ENCODE measurements at regions not wholly inside any gene's neighbourhood (a gene's known extent, or its start where the extent isn't known, plus 50 kb on each side); places are given as distances from the start of the nearest gene placed in this dataset.

DNA sequence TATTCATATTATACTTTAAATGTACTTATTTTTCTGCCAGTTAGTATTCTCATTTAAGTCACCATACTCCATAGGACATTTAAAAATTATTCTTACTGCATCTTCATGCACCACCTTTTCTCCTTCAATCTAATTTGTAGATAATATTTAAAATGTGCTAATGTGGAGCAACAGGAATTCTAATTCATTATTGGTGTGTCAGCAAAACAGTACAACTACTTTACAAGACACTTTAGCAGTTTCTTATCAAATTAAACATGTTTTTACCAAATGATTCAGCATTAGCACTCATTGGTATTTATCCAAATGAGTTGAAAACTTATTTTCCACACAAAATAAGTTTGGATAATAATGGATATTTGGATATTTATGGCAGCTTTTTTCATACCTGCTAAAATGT, 1041.8 kb upstream of the ADGRB3 start:
- ChIA-PET RAD21 (ENCODE audit: unreplicated experiment) (no interaction called here), CTCF (interaction anchor here (0.6 kb wide), 1 partner anchor 212 kb away, joined by 3 read pairs; no protein-coding TSS in a partner anchor), POLR2A (no interaction called here), SMC1A (ENCODE audit: uncharacterized antibody, unreplicated experiment) (no interaction called here)
- H3K4me3 ChIP-seq = no peak overlapping the region
- intact Hi-C loops (cut with micrococcal nuclease; ENCODE audit: unreplicated experiment) = no loop called here
- no peaks in the 10 kb centered on the region for H3K36me3 ChIP-seq (ENCODE audit: control insufficient read depth in 2 of 2, insufficient read depth in 2 of 2, low read length in 1 of 2)
- no peak overlapping the region for H3K9ac ChIP-seq (ENCODE audit: control insufficient read depth, insufficient read depth, low read length)
- no peak overlapping the region for H3K27ac ChIP-seq (ENCODE audit: control insufficient read depth, insufficient read depth)
- no peak for ATAC-seq
- no peaks in the 10 kb centered on the region for H3K79me2 ChIP-seq (ENCODE audit: control insufficient read depth, insufficient read depth, low read length)
- BruUV-seq (replicated peaks) = no TSS peak
- no peak overlapping the region for H2AFZ ChIP-seq (ENCODE audit: control insufficient read depth, low read depth, low read length)
- H3K4me1 ChIP-seq (ENCODE audit: control insufficient read depth, insufficient read depth, low read length) = no peaks in the 10 kb centered on the region
- no peak overlapping the region for H3K4me2 ChIP-seq (ENCODE audit: control insufficient read depth, insufficient read depth)
- no peaks in the 10 kb centered on the region for H3K9me3 ChIP-seq (replicated peaks; ENCODE audit: control insufficient read depth, insufficient read depth, low read length)
- no peaks in the 10 kb centered on the region for H4K20me1 ChIP-seq (ENCODE audit: control insufficient read depth, insufficient read depth)
- H3K27me3 ChIP-seq (replicated peaks in 1 of 2; ENCODE audit: control insufficient read depth in 2 of 2, insufficient read depth in 2 of 2, low read length in 1 of 2) = no peaks in the 10 kb centered on the region
- no peak for DNase-seq (ENCODE audit: low read depth, low spot score)
- TF ChIP-seq ZSCAN29 (IDR thresholded peaks at IDR 0.05) = no peak
- no peak for TF ChIP-seq RFX5 (IDR thresholded peaks at IDR 0.05; ENCODE audit: low read depth, low read length)
- no peak for TF ChIP-seq SUZ12 (IDR thresholded peaks at IDR 0.05; ENCODE audit: unreplicated experiment)
- TF ChIP-seq TCF12 (IDR thresholded peaks at IDR 0.05; ENCODE audit: low read depth, low read length) = no peak
- TF ChIP-seq RAD21 (IDR thresholded peaks at IDR 0.05; ENCODE audit: insufficient read depth, low read depth, low read length) = no peak
- in situ Hi-C loops (cut with MboI) = no loop called here
- no peak for FAIRE-seq

DNA sequence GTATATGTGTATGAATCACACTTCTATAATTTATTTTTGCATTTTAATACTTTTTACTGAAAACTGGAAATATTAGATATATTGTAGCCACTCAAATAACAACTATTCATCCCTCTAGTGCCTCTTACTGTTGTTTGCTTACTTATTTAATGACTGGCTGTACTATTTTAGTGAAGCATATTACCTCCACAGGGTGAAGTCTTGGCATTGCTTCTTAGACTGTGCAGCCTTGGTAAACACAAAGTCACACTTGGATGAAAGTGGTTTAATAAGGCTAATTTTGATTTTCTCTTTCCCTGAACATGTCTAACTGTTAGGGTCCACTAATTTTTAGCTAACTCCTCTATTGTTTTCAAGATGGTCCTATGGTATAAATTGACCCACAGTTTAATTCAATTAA, 1043.2 kb upstream of the ADGRB3 start:
- no peak overlapping the region for H3K4me2 ChIP-seq (ENCODE audit: control insufficient read depth, insufficient read depth)
- no peak overlapping the region for H3K27ac ChIP-seq (ENCODE audit: control insufficient read depth, insufficient read depth)
- SMC1A ChIA-PET (ENCODE audit: uncharacterized antibody, unreplicated experiment) = no interaction called here
- POLR2A ChIA-PET = no interaction called here
- CTCF ChIA-PET = no interaction called here
- in situ Hi-C loops (cut with MboI) = no loop called here
- no TSS peak for BruUV-seq (replicated peaks)
- H2AFZ ChIP-seq (ENCODE audit: control insufficient read depth, low read depth, low read length) = no peak overlapping the region
- RAD21 ChIA-PET (ENCODE audit: unreplicated experiment) = no interaction called here
- no peaks in the 10 kb centered on the region for H3K79me2 ChIP-seq (ENCODE audit: control insufficient read depth, insufficient read depth, low read length)
- no peaks in the 10 kb centered on the region for H3K27me3 ChIP-seq (replicated peaks in 1 of 2; ENCODE audit: control insufficient read depth in 2 of 2, insufficient read depth in 2 of 2, low read length in 1 of 2)
- H3K36me3 ChIP-seq (ENCODE audit: control insufficient read depth in 2 of 2, insufficient read depth in 2 of 2, low read length in 1 of 2) = no peaks in the 10 kb centered on the region
- no peak for TF ChIP-seq NFIC (IDR thresholded peaks at IDR 0.05; ENCODE audit: low read depth, low read length)
- TF ChIP-seq NBN (IDR thresholded peaks at IDR 0.05) = no peak
- TF ChIP-seq LARP7 (IDR thresholded peaks at IDR 0.05) = no peak
- no peak for TF ChIP-seq BCL11A (IDR thresholded peaks at IDR 0.05; ENCODE audit: low read depth, low read length)
- TF ChIP-seq, protein P1, sequence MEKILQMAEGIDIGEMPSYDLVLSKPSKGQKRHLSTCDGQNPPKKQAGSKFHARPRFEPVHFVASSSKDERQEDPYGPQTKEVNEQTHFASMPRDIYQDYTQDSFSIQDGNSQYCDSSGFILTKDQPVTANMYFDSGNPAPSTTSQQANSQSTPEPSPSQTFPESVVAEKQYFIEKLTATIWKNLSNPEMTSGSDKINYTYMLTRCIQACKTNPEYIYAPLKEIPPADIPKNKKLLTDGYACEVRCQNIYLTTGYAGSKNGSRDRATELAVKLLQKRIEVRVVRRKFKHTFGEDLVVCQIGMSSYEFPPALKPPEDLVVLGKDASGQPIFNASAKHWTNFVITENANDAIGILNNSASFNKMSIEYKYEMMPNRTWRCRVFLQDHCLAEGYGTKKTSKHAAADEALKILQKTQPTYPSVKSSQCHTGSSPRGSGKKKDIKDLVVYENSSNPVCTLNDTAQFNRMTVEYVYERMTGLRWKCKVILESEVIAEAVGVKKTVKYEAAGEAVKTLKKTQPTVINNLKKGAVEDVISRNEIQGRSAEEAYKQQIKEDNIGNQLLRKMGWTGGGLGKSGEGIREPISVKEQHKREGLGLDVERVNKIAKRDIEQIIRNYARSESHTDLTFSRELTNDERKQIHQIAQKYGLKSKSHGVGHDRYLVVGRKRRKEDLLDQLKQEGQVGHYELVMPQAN (conservative IDR thresholded peaks at IDR 0.05) = no peak
- no peak for TF ChIP-seq RAD21 (IDR thresholded peaks at IDR 0.05; ENCODE audit: insufficient read depth, low read depth, low read length)
- no peak for TF ChIP-seq ESRRA (IDR thresholded peaks at IDR 0.05; ENCODE audit: low read length)
- TF ChIP-seq POLR2A (IDR thresholded peaks at IDR 0.05; ENCODE audit: low read depth, low read length) = no peak
- TF ChIP-seq HDAC2 (IDR thresholded peaks at IDR 0.05) = no peak
- no peak for TF ChIP-seq SIN3A (IDR thresholded peaks at IDR 0.05; ENCODE audit: low read depth, low read length)
- TF ChIP-seq IRF4 (IDR thresholded peaks at IDR 0.05; ENCODE audit: low read depth, low read length) = no peak
- TF ChIP-seq SREBF1 (IDR thresholded peaks at IDR 0.05; ENCODE audit: low read length) = no peak
- ATAC-seq (no peak), FAIRE-seq (no peak), DNase-seq (ENCODE audit: low read depth, low spot score) (no peak)
- intact Hi-C loops (cut with micrococcal nuclease; ENCODE audit: unreplicated experiment) = no loop called here
- no peak overlapping the region for H3K4me3 ChIP-seq
- H3K9ac ChIP-seq (ENCODE audit: control insufficient read depth, insufficient read depth, low read length) = no peak overlapping the region
- H3K4me1 ChIP-seq (ENCODE audit: control insufficient read depth, insufficient read depth, low read length) = no peaks in the 10 kb centered on the region
- H4K20me1 ChIP-seq (ENCODE audit: control insufficient read depth, insufficient read depth) = no peaks in the 10 kb centered on the region
- H3K9me3 ChIP-seq (replicated peaks; ENCODE audit: control insufficient read depth, insufficient read depth, low read length) = no peaks in the 10 kb centered on the region
